GM12873 (cell line): ENCODE measurements at regions not wholly inside any gene's neighbourhood (a gene's known extent, or its start where the extent isn't known, plus 50 kb on each side); places are given as distances from the start of the nearest gene placed in this dataset.

Source experiments
- TF ChIP-seq, protein P1 (sequence below): IDR thresholded peaks from 2 replicates; pipeline ENCODE4 v1.5.1; 2012; ENCODE audit warnings: low read depth, mild to moderate bottlenecking, moderate library complexity, low read length, control low read depth; ENCODE audit not compliant: insufficient read depth; ENCODE audit errors: missing control alignments

DNA sequence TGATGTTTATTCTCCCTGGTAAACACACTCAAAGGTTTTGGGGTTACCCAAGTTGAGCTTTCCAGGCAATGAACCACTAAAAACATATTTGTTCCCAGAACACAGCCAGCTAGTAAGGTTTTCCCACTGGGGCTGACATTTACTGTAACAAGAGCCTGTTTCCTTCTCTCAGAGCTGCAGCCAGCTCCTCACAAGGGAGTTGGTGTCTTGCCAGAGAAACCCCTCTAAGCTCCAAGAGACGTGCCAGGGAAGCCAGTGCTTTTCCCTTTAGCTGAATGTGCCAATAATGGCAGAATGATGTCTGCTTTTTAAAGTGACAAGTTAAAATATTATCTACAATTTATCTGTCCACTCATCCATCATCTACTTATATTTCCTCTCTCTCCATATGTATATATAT is 170.8 kb upstream of the RBFOX1 start:
- TF ChIP-seq, protein P1, sequence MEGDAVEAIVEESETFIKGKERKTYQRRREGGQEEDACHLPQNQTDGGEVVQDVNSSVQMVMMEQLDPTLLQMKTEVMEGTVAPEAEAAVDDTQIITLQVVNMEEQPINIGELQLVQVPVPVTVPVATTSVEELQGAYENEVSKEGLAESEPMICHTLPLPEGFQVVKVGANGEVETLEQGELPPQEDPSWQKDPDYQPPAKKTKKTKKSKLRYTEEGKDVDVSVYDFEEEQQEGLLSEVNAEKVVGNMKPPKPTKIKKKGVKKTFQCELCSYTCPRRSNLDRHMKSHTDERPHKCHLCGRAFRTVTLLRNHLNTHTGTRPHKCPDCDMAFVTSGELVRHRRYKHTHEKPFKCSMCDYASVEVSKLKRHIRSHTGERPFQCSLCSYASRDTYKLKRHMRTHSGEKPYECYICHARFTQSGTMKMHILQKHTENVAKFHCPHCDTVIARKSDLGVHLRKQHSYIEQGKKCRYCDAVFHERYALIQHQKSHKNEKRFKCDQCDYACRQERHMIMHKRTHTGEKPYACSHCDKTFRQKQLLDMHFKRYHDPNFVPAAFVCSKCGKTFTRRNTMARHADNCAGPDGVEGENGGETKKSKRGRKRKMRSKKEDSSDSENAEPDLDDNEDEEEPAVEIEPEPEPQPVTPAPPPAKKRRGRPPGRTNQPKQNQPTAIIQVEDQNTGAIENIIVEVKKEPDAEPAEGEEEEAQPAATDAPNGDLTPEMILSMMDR: no peak

DNA sequence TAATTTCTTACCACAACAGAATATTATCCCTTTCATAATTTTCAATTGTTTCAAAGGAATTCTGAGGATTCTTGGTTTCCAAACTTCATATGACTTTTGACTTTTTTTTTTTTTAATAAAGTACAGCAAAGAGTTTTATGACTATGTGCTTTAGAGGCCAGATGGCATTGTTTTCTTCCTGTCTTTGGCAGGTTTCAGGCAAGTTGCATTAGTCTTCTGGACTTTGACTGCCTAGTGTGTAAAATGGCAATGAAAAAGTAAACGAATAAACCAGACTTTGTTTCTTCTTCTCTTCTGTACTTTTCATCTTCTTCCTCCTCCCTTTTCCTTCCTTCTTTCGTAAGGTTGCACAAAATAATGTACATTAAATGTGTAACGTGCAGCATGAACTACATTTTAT is 172.6 kb upstream of the RBFOX1 start:
- TF ChIP-seq, protein P1: no peak

DNA sequence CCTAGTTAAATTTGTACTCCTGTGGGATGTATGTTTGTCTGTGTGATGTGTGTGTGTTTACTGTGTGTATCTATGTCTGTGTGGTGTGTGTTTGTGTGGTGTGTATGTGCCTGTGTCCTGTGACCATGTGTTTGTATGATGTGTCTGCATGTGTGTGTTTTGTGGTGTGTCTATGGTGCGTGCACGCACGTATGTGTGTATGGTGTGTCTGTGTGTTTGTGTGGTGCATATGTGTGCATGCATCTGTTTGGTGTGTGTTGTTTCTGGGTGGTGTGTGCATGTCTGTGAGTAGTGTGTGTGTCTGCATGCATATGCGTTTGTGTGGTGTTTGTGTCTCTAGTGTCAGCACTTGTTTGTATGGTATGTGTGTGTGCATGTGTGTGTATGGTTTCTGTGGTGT is 174.2 kb upstream of the RBFOX1 start:
- TF ChIP-seq, protein P1: no peak

DNA sequence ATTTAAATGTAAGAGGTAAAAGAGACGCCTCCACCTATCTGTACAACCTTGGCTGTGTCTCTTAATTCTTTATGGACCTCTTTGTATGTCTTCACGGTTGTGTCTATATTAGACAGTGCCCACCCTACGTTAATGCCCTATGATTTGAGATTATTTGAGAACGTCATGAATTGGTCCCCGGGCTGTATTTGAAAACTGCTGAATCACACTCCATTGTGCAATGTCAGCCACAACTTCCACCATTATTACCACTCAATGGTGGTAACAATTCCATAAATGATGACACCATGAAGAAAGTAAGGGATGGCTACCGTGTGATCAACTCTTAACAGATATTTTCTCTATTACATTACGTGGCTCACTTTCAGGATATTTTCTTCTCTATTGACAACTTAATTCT is 182.4 kb upstream of the RBFOX1 start:
- TF ChIP-seq, protein P1: no peak

DNA sequence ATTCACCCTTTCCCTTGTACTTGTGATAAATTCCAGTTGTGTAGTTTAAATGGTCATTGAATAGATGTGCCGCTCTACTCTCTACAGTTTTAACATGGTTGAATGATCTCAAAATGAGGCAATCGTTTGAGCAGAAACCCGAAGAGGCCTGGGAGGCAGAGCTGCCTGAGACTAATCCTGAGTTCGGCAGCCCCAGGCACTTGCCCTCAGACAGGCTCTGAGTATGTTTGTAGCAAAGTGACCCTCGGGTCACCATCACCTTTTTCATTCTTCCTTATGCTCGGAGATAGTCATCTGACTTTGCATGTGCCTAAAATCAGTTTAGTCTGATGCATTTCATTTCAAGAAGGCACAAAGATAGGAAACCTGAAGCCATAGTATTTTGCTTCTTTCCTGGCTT is 184.0 kb upstream of the RBFOX1 start:
- TF ChIP-seq, protein P1: no peak

DNA sequence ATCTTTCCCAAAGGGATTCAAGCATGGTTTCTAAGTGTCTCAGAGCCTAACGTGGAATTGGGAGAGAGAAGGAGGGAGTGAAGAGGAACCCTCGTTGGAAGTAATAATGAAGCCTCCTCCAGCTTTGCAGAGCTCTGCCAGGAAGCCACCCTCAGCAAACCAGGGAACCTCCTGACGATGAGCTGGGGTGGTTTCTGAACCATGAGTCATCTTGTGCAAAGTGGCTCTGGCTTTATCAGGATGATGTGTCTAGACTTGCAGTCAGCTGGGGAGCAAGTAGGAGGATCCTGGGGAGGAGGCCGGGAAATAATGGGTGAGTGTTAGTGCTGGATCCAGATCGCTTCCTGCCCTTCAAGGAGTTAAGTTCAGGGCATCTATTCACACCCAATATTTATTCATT is 191.7 kb upstream of the RBFOX1 start:
- TF ChIP-seq, protein P1: no peak

DNA sequence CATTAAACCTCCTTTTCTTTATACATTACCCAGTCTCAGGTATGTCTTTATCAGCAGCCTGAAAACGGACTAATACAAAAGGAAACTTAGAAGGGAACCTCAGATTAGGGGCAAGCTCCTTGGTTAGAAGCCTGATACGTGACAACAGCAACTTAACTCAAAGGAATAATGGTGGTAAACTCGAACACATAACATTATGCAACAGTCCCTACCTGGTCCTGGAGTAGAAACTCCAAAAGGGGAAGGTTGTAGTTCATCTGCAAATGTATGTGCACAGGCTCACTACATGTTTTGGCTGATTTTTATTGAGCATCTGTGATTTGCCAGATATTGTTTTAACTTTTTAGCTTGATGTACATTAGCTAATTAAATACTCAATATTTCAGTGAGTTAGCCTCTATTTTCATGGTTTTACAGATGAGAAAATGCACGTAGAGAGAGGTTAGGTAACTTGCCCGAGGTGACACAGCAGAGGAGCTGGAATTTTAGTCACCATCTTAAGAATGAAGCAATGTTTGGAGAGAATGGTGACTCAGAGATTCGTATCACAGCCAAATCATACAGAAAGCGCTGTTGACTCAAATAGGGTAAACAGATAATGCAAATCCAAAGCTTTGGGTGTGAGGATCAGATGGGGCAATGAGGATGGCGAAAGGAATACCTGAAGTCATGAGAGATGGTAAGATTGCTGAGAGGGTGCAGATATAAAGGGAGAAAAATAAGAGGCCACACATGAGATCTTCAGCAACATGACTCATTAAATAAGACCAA is 194.9 kb upstream of the RBFOX1 start:
- TF ChIP-seq, protein P1: no peak
